ENCODE measurements at regions not wholly inside any gene's neighbourhood (a gene's known extent, or its start where the extent isn't known, plus 50 kb on each side); places are given as distances from the start of the nearest gene placed in this dataset.

DNA sequence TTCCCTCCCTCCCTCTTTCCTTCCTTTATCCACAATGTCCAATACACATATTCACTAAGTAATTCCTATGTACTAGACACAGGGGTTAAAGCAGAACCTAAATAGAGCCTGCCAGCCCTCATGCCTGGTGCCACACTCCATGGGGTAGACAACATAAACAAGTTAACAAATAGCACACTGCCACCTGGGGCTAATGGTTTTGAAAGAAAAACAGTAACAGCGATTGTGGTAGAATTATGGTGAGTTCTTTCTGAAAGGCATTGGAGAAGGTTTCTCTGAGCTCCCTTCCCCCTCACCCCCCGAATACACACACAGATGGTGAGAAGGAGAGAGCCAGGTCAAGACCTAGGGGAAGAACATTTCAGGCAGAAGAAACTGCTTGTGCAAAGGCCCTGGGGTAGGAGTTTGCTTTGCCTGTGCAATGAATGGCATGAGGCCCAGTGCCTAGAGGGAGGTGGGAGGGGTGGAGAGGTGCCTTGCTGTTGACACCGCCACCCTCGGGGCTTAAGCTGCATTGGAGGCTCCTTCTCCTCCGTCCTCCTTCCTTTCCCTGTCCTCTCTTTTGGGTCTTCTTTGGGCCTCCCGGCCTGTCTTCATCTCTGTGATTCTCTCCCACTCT is 502.4 kb upstream of the SULF2 start:
- Histone ChIP-seq H3K4me3 (no peak overlapping the region), H3K4me1 (peaks cover 0 to 24% (median 16%) of the 10 kb centered on the region in 12 donors), H3K27me3 (peaks cover 0 to 8% (median 0%) of the 10 kb centered on the region in 9 donors), H3K27ac (peak overlapping the region in 2 of 12 donors; percentile 23 to 62), H3K36me3 (no peaks in the 10 kb centered on the region), H3K9me3 (no peaks in the 10 kb centered on the region)
- 95 to 98% (median 95%) methylated on average over 6 of the region's 6 CpGs for WGBS, 4 donors
- intact Hi-C loops (cut with DNase I), result no loop called here
- TF ChIP-seq POLR2A (IDR thresholded peaks at IDR 0.05), result no peak
- DNase-seq (no peak), ATAC-seq (no peak)

DNA sequence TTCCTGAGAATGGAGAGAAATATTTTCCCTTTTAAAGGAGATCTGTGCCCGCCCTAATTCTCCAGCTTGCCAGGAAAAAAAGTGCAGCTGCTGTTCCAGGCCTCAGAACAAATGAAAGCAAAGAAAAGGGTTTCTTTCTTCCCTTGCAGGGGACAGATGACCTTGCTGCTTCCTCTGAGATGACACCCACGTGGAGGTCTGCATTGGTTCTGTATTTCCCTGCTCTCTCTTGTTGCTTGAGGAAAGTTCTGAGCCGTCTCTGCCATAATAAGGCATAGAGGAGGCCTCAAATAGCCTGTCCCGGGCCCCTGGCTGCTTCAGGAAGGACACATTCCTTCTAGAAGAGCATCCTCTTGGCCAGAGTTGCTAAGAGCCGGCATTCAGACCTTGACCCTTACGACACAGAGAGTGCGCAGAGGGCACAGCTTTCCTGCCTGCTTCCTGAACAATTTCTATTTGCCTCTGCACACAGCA is 501.8 kb upstream of the SULF2 start:
- WGBS, 4 donors, result 33 to 51% (median 48%) methylated on average over 7 of the region's 7 CpGs
- ATAC-seq, result peak in 3 of 4 donors; percentile 16 to 32 (median 26)
- H3K27ac ChIP-seq, result peak overlapping the region in 7 of 12 donors; percentile 5 to 62 (median 18)

GRCh38 chr20:48286601-48287000 is 501.3 kb upstream of the SULF2 start:
- Histone ChIP-seq H3K36me3 (no peaks in the 10 kb centered on the region), H3K27ac (peak overlapping the region in 7 of 12 donors; percentile 5 to 62 (median 23)), H3K4me1 (peaks cover 0 to 24% (median 16%) of the 10 kb centered on the region in 12 donors), H3K27me3 (peaks cover 0 to 5% (median 0%) of the 10 kb centered on the region in 9 donors), H3K4me3 (no peak overlapping the region), H3K9me3 (no peaks in the 10 kb centered on the region)
- no peak for ATAC-seq
- no peak for DNase-seq
- TF ChIP-seq, protein P1, sequence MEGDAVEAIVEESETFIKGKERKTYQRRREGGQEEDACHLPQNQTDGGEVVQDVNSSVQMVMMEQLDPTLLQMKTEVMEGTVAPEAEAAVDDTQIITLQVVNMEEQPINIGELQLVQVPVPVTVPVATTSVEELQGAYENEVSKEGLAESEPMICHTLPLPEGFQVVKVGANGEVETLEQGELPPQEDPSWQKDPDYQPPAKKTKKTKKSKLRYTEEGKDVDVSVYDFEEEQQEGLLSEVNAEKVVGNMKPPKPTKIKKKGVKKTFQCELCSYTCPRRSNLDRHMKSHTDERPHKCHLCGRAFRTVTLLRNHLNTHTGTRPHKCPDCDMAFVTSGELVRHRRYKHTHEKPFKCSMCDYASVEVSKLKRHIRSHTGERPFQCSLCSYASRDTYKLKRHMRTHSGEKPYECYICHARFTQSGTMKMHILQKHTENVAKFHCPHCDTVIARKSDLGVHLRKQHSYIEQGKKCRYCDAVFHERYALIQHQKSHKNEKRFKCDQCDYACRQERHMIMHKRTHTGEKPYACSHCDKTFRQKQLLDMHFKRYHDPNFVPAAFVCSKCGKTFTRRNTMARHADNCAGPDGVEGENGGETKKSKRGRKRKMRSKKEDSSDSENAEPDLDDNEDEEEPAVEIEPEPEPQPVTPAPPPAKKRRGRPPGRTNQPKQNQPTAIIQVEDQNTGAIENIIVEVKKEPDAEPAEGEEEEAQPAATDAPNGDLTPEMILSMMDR (IDR thresholded peaks at IDR 0.05), result no peak
- TF ChIP-seq POLR2A (IDR thresholded peaks at IDR 0.05), result no peak
- 74 to 85% (median 80%) methylated on average over 1 of the region's 1 CpG for WGBS, 4 donors
- intact Hi-C loops (cut with DNase I), result no loop called here

More for the DNA sequence above, 501.8 kb upstream of the SULF2 start:
- no peaks in the 10 kb centered on the region for H3K9me3 ChIP-seq
- H3K27me3 ChIP-seq, result peaks cover 0 to 7% (median 0%) of the 10 kb centered on the region in 9 donors
- no peaks in the 10 kb centered on the region for H3K36me3 ChIP-seq
- intact Hi-C loops (cut with DNase I), result no loop called here
- peaks cover 0 to 24% (median 16%) of the 10 kb centered on the region in 12 donors for H3K4me1 ChIP-seq
- no peak overlapping the region for H3K4me3 ChIP-seq
- no peak for DNase-seq
- no peak for TF ChIP-seq POLR2A (IDR thresholded peaks at IDR 0.05)
- TF ChIP-seq, protein P1 (IDR thresholded peaks at IDR 0.05), result no peak

DNA sequence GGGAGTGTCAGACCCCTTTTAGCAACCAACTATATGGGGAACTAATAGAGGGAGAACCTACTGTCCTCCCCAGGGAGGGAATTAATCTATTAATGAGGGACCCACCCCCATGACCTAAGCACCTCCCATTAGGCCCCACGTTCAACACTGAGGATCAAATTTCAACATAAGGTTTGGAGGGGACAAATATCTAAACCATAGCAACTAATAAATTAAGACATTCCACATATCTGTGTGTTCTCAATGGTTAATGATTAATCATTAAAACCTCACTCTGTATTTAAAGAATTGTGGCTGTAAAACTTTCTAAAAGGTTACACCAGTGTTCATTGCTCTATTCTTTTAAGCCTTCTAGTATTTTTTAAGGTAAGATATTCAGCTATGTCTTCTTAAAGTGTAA is 500.4 kb upstream of the SULF2 start:
- WGBS, 4 donors, result 45 to 62% (median 50%) methylated on average over 1 of the region's 1 CpG
- intact Hi-C loops (cut with DNase I), result no loop called here
- no peak for ATAC-seq
- H3K27me3 ChIP-seq, result peaks cover 0 to 3% (median 0%) of the 10 kb centered on the region in 9 donors
- no peaks in the 10 kb centered on the region for H3K36me3 ChIP-seq
- no peak overlapping the region for H3K4me3 ChIP-seq
- DNase-seq, result no peak
- H3K27ac ChIP-seq, result no peak overlapping the region
- TF ChIP-seq, protein P1 (IDR thresholded peaks at IDR 0.05), result no peak
- TF ChIP-seq POLR2A (IDR thresholded peaks at IDR 0.05), result no peak
- H3K9me3 ChIP-seq, result no peaks in the 10 kb centered on the region
- peaks cover 0 to 24% (median 16%) of the 10 kb centered on the region in 12 donors for H3K4me1 ChIP-seq
